Osteocyte (in vitro differentiated cells): ENCODE measurements at regions not wholly inside any gene's neighbourhood (a gene's known extent, or its start where the extent isn't known, plus 50 kb on each side); places are given as distances from the start of the nearest gene placed in this dataset.

Experiments
- DNase-seq: peaks from one replicate; pipeline ENCODE4 v3.0.0; 2021; ENCODE audit warnings: mixed read lengths; ENCODE audit not compliant: unreplicated experiment; ENCODE audit errors: extremely low spot score
- H3K27ac Mint-ChIP-seq: one replicate; pipeline ENCODE4 v1.8.0; 2021; ENCODE audit warnings: mild to moderate bottlenecking, mixed read lengths; ENCODE audit not compliant: unreplicated experiment
- H3K27me3 Mint-ChIP-seq: one replicate; pipeline ENCODE4 v1.8.0; 2021; ENCODE audit warnings: mixed read lengths; ENCODE audit not compliant: unreplicated experiment
- H3K36me3 Mint-ChIP-seq: one replicate; pipeline ENCODE4 v1.8.0; 2021; ENCODE audit warnings: mixed read lengths; ENCODE audit not compliant: unreplicated experiment
- H3K4me1 Mint-ChIP-seq: one replicate; pipeline ENCODE4 v1.8.0; 2021; ENCODE audit warnings: mixed read lengths; ENCODE audit not compliant: unreplicated experiment
- H3K4me3 Mint-ChIP-seq: one replicate; pipeline ENCODE4 v1.8.0; 2021; ENCODE audit warnings: mild to moderate bottlenecking, moderate library complexity, mixed read lengths; ENCODE audit not compliant: unreplicated experiment
- H3K9me3 Mint-ChIP-seq: one replicate; pipeline ENCODE4 v1.8.0; 2021; ENCODE audit warnings: mixed read lengths; ENCODE audit not compliant: unreplicated experiment
- CTCF ChIP-seq: fragments of 200-600 bp; sonication (generic); IDR thresholded peaks from 2 replicates; pipeline ENCODE4 v1.5.0; 2021; ENCODE audit warnings: antibody characterized with exemption, mild to moderate bottlenecking, moderate library complexity

GRCh38 chr16:85256190-85256739, 144.0 kb upstream of the CIBAR2 start:
- no peak for TF ChIP-seq CTCF
- Mint-ChIP-seq H3K4me3 (no peak overlapping the region), H3K36me3 (no peaks in the 10 kb centered on the region), H3K9me3 (no peaks in the 10 kb centered on the region), H3K27me3 (no peaks in the 10 kb centered on the region), H3K27ac (no peak overlapping the region), H3K4me1 (peaks cover 8% of the 10 kb centered on the region)
- no peak for DNase-seq

GRCh38 chr16:85257483-85257882, 145.2 kb upstream of the CIBAR2 start:
- H3K9me3 Mint-ChIP-seq, result no peaks in the 10 kb centered on the region
- H3K4me1 Mint-ChIP-seq, result peaks cover 8% of the 10 kb centered on the region
- no peak for DNase-seq
- H3K36me3 Mint-ChIP-seq, result no peaks in the 10 kb centered on the region
- H3K27ac Mint-ChIP-seq, result no peak overlapping the region
- no peak overlapping the region for H3K4me3 Mint-ChIP-seq
- no peaks in the 10 kb centered on the region for H3K27me3 Mint-ChIP-seq
- TF ChIP-seq CTCF, result no peak

- Mint-ChIP-seq H3K4me3 (no peak overlapping the region), H3K4me1 (peaks cover 8% of the 10 kb centered on the region), H3K27me3 (no peaks in the 10 kb centered on the region), H3K27ac (no peak overlapping the region), H3K9me3 (no peaks in the 10 kb centered on the region), H3K36me3 (no peaks in the 10 kb centered on the region)
- DNase-seq, result no peak
- no peak for TF ChIP-seq CTCF
Measured at GRCh38 chr16:85258166-85258565, 145.9 kb upstream of the CIBAR2 start.

GRCh38 chr16:85258629-85259028, 146.4 kb upstream of the CIBAR2 start:
- Mint-ChIP-seq H3K27ac (no peak overlapping the region), H3K4me3 (no peak overlapping the region), H3K4me1 (peaks cover 8% of the 10 kb centered on the region), H3K9me3 (no peaks in the 10 kb centered on the region), H3K36me3 (no peaks in the 10 kb centered on the region), H3K27me3 (no peaks in the 10 kb centered on the region)
- no peak for TF ChIP-seq CTCF
- no peak for DNase-seq

- no peak for DNase-seq
- H3K27me3 Mint-ChIP-seq, result no peaks in the 10 kb centered on the region
- no peak for TF ChIP-seq CTCF
- H3K27ac Mint-ChIP-seq, result no peak overlapping the region
- no peaks in the 10 kb centered on the region for H3K9me3 Mint-ChIP-seq
- H3K4me1 Mint-ChIP-seq, result peaks cover 8% of the 10 kb centered on the region
- H3K36me3 Mint-ChIP-seq, result no peaks in the 10 kb centered on the region
- H3K4me3 Mint-ChIP-seq, result no peak overlapping the region
Measured at GRCh38 chr16:85259115-85259831, 147.0 kb upstream of the CIBAR2 start.
